ENCODE measurements at regions not wholly inside any gene's neighbourhood (a gene's known extent, or its start where the extent isn't known, plus 50 kb on each side); places are given as distances from the start of the nearest gene placed in this dataset.

GRCh38 chr3:5977331-5977730 is 789.8 kb downstream of the EDEM1 start:
- H3K36me3 ChIP-seq: no peaks in the 10 kb centered on the region
- no peak overlapping the region for H3K4me3 ChIP-seq
- no peak for ATAC-seq
- intact Hi-C loops (cut with DNase I): no loop called here
- DNase-seq: no peak
- H3K4me1 ChIP-seq: no peaks in the 10 kb centered on the region
- peaks cover 0 to 19% (median 0%) of the 10 kb centered on the region in 11 donors for H3K9me3 ChIP-seq
- H3K27ac ChIP-seq: no peak overlapping the region
- no peak for TF ChIP-seq CTCF (IDR thresholded peaks at IDR 0.05)
- peaks cover 0 to 4% (median 0%) of the 10 kb centered on the region in 7 donors for H3K27me3 ChIP-seq
- 84 to 90% methylated on average over 8 of the region's 8 CpGs for WGBS, 2 donors

GRCh38 chr3:5980475-5980874 is 793.0 kb downstream of the EDEM1 start:
- no peak for ATAC-seq
- H3K27ac ChIP-seq: no peak overlapping the region
- H3K27me3 ChIP-seq: peaks cover 0 to 4% (median 0%) of the 10 kb centered on the region in 7 donors
- no peaks in the 10 kb centered on the region for H3K4me1 ChIP-seq
- TF ChIP-seq CTCF (IDR thresholded peaks at IDR 0.05): no peak
- H3K9me3 ChIP-seq: peaks cover 0 to 19% (median 0%) of the 10 kb centered on the region in 11 donors
- no peak overlapping the region for H3K4me3 ChIP-seq
- no peak for DNase-seq
- no peaks in the 10 kb centered on the region for H3K36me3 ChIP-seq
- intact Hi-C loops (cut with DNase I): no loop called here
- 43 to 44% methylated on average over 3 of the region's 3 CpGs for WGBS, 2 donors

GRCh38 chr3:5994651-5995050 is 807.1 kb downstream of the EDEM1 start:
- H3K4me3 ChIP-seq: no peak overlapping the region
- WGBS, 2 donors: 31 to 45% methylated on average over 1 of the region's 1 CpG
- H3K9me3 ChIP-seq: no peaks in the 10 kb centered on the region
- no peak for TF ChIP-seq CTCF (IDR thresholded peaks at IDR 0.05)
- intact Hi-C loops (cut with DNase I): no loop called here
- H3K27me3 ChIP-seq: no peaks in the 10 kb centered on the region
- H3K36me3 ChIP-seq: no peaks in the 10 kb centered on the region
- no peak for ATAC-seq
- no peaks in the 10 kb centered on the region for H3K4me1 ChIP-seq
- no peak for DNase-seq
- no peak overlapping the region for H3K27ac ChIP-seq

GRCh38 chr3:6018456-6018855 is 830.9 kb downstream of the EDEM1 start:
- peaks cover 0 to 40% (median 4%) of the 10 kb centered on the region in 11 donors for H3K9me3 ChIP-seq
- H3K4me3 ChIP-seq: no peak overlapping the region
- no peaks in the 10 kb centered on the region for H3K4me1 ChIP-seq
- ATAC-seq: no peak
- no peak for TF ChIP-seq CTCF (IDR thresholded peaks at IDR 0.05)
- H3K36me3 ChIP-seq: no peaks in the 10 kb centered on the region
- intact Hi-C loops (cut with DNase I): no loop called here
- no peak overlapping the region for H3K27ac ChIP-seq
- no peaks in the 10 kb centered on the region for H3K27me3 ChIP-seq
- DNase-seq: no peak
- 71 to 74% methylated on average over 2 of the region's 2 CpGs for WGBS, 2 donors

GRCh38 chr3:6022621-6023020 is 835.1 kb downstream of the EDEM1 start:
- H3K36me3 ChIP-seq: no peaks in the 10 kb centered on the region
- ATAC-seq (no peak), DNase-seq (no peak)
- no peak overlapping the region for H3K4me3 ChIP-seq
- H3K9me3 ChIP-seq: peaks cover 0 to 29% (median 0%) of the 10 kb centered on the region in 11 donors
- H3K4me1 ChIP-seq: no peaks in the 10 kb centered on the region
- TF ChIP-seq CTCF (IDR thresholded peaks at IDR 0.05): no peak
- no peak overlapping the region for H3K27ac ChIP-seq
- H3K27me3 ChIP-seq: no peaks in the 10 kb centered on the region
- intact Hi-C loops (cut with DNase I): no loop called here

Measured in heart right ventricle (tissue), 16 donors.